Pancreas (tissue), 10 donors: ENCODE measurements at regions not wholly inside any gene's neighbourhood (a gene's known extent, or its start where the extent isn't known, plus 50 kb on each side); places are given as distances from the start of the nearest gene placed in this dataset.

Experiments
- ATAC-seq, 4 donors: fragments of 200-7000 bp; cut with Tn5 transposase; one replicate each; pipeline versions ENCODE4 v1.8.0 to v1.9.1; 2020; ENCODE audit warnings: mild to moderate bottlenecking in 4 of 4, moderate library complexity in 4 of 4
- DNase-seq, 6 donors: peaks; one replicate each; pipeline ENCODE4 v3.0.0-alpha.2; 2020
- FAIRE-seq: peaks from 2 replicates; lab custom pipeline; 2012; peaks lifted over from hg19 to GRCh38; lab: Jason Lieb, UNC
- H3K27ac ChIP-seq, 4 donors: fragments of 200-600 bp; sonication (generic); 1 replicate in 3 of 4; 2 replicates in 1 of 4; pipeline versions ENCODE4 v1.5.0 to v1.8.0; 2020
- H3K27me3 ChIP-seq, 4 donors: fragments of 200-600 bp; one replicate each; pipeline ENCODE4 v1.8.0; 2021
- H3K36me3 ChIP-seq, 3 donors: fragments of 200-600 bp; sonication (generic) in 1 of 3; one replicate each; pipeline versions ENCODE4 v1.5.0 to v1.8.0; 2020 to 2021
- H3K4me1 ChIP-seq, 3 donors: fragments of 200-600 bp; one replicate each; pipeline ENCODE4 v1.8.0; 2021
- H3K4me3 ChIP-seq, 4 donors: fragments of 200-600 bp; sonication (generic) in 2 of 4; one replicate each; pipeline versions ENCODE4 v1.5.0 to v1.8.0; 2020 to 2021
- H3K9me3 ChIP-seq, 4 donors: fragments of 200-600 bp; one replicate each; pipeline ENCODE4 v1.8.0; 2021
- WGBS, 2 donors: extraction: QIAGEN DNeasy Blood & Tissue Kit; methylation state at CpG; one replicate each; pipeline ENCODE4 v1.1.7; 2013; 5-methylcytosine and 5-hydroxymethylcytosine counted together
- intact Hi-C, 3 donors: fragments of 100-400 bp; cut with DNase I; formaldehyde crosslinking; loops; one replicate each; pipeline versions ENCODE4 v1.11.1 to v1.14.2; 2022
- TF ChIP-seq, protein P1 (sequence below), 4 donors: fragments of 200-600 bp; sonication (generic) in 3 of 4; IDR thresholded peaks; one replicate each; pipeline versions ENCODE4 v1.5.0 to v1.8.0; 2021; ENCODE audit warnings: antibody characterized with exemption in 4 of 4
- donor health status: healthy with polysubstance abuse.
- donor health status: DM: no; HTN: no; CAD: no; lungs with moderate emphysema.
- donor health status: DM: no; HTN: no; CAD: no.
- donor health status: control.
- donor health status: control.
- donor health status: Bipolar disorder and iron deficiency.
- donor health status: DM: yes; HTN: yes; CAD: no.
- donor health status: DM: no; HTN: no; CAD: no.
- donor health status: DM: no; HTN: no; CAD: no.
- donor health status: DM: yes; HTN: yes; CAD: no.

- Histone ChIP-seq H3K27me3 (no peaks in the 10 kb centered on the region), H3K4me3 (no peak overlapping the region), H3K27ac (no peak overlapping the region), H3K4me1 (no peaks in the 10 kb centered on the region), H3K9me3 (no peaks in the 10 kb centered on the region), H3K36me3 (no peaks in the 10 kb centered on the region)
- TF ChIP-seq, protein P1, sequence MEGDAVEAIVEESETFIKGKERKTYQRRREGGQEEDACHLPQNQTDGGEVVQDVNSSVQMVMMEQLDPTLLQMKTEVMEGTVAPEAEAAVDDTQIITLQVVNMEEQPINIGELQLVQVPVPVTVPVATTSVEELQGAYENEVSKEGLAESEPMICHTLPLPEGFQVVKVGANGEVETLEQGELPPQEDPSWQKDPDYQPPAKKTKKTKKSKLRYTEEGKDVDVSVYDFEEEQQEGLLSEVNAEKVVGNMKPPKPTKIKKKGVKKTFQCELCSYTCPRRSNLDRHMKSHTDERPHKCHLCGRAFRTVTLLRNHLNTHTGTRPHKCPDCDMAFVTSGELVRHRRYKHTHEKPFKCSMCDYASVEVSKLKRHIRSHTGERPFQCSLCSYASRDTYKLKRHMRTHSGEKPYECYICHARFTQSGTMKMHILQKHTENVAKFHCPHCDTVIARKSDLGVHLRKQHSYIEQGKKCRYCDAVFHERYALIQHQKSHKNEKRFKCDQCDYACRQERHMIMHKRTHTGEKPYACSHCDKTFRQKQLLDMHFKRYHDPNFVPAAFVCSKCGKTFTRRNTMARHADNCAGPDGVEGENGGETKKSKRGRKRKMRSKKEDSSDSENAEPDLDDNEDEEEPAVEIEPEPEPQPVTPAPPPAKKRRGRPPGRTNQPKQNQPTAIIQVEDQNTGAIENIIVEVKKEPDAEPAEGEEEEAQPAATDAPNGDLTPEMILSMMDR (IDR thresholded peaks at IDR 0.05) = no peak
- intact Hi-C loops = no loop called here
- FAIRE-seq (no peak), ATAC-seq (no peak), DNase-seq (no peak)
- WGBS, 2 donors = 5 to 7% methylated on average over 1 of the region's 1 CpG
Observed at GRCh38 chr5:29654954-29655353, 1538.5 kb upstream of the CDH6 start.

- intact Hi-C loops = no loop called here
- no peaks in the 10 kb centered on the region for H3K4me1 ChIP-seq
- no peaks in the 10 kb centered on the region for H3K27me3 ChIP-seq
- H3K36me3 ChIP-seq = no peaks in the 10 kb centered on the region
- no peak for FAIRE-seq
- H3K4me3 ChIP-seq = no peak overlapping the region
- no peak for ATAC-seq
- WGBS, 2 donors = 37 to 47% methylated on average over 2 of the region's 2 CpGs
- H3K9me3 ChIP-seq = no peaks in the 10 kb centered on the region
- H3K27ac ChIP-seq = no peak overlapping the region
- TF ChIP-seq, protein P1 (IDR thresholded peaks at IDR 0.05) = no peak
- DNase-seq = no peak
Observed at GRCh38 chr5:29649321-29649720, 1544.2 kb upstream of the CDH6 start.

DNA sequence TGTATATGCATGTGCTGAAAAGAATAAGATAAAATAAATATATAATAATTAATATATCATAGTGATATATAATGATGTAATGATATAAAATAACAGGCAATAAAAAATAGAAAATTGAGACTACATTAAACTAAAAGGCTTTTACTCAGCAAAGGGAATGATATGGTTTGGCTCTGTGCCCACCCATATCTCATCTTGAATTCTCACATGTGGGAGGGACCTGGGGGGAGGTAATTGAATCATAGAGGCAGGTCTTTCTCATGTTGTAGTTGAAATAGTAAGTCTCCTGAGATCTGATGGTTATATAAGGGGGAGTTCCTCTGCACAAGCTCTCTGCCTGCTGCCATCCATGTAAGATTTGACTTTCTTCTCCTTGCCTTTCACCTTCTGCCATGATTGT lies 1550.9 kb upstream of the CDH6 start:
- no peaks in the 10 kb centered on the region for H3K27me3 ChIP-seq
- ATAC-seq (no peak), DNase-seq (no peak), FAIRE-seq (no peak)
- H3K27ac ChIP-seq = no peak overlapping the region
- H3K4me3 ChIP-seq = no peak overlapping the region
- TF ChIP-seq, protein P1 (IDR thresholded peaks at IDR 0.05) = no peak
- H3K36me3 ChIP-seq = no peaks in the 10 kb centered on the region
- H3K4me1 ChIP-seq = no peaks in the 10 kb centered on the region
- no peaks in the 10 kb centered on the region for H3K9me3 ChIP-seq
- intact Hi-C loops = no loop called here

DNA sequence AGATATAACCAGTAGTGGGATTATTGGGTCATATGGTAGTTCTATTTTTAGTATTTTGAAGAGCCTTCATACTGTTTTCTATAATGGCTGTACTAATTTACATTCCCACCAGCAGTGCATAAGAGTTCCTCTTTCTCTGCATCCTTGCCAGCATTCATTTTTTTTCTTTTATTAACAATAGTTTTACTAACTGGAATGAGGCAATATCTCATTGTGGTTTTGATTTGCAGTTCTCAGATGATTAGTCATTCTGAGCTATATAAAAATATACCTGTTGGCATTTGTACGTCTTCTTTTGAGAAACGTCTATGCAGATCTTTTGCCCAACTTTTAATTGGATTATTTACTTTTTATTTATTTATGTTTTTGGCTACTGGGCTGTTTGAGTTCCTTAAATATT lies 1579.3 kb upstream of the CDH6 start:
- Histone ChIP-seq H3K9me3 (no peaks in the 10 kb centered on the region), H3K36me3 (no peaks in the 10 kb centered on the region), H3K4me1 (no peaks in the 10 kb centered on the region), H3K27me3 (no peaks in the 10 kb centered on the region), H3K4me3 (no peak overlapping the region), H3K27ac (no peak overlapping the region)
- no peak for FAIRE-seq
- intact Hi-C loops = no loop called here
- TF ChIP-seq, protein P1 (IDR thresholded peaks at IDR 0.05) = no peak
- no peak for DNase-seq
- ATAC-seq = no peak
- WGBS, 2 donors = 48 to 52% methylated on average over 2 of the region's 2 CpGs

DNA sequence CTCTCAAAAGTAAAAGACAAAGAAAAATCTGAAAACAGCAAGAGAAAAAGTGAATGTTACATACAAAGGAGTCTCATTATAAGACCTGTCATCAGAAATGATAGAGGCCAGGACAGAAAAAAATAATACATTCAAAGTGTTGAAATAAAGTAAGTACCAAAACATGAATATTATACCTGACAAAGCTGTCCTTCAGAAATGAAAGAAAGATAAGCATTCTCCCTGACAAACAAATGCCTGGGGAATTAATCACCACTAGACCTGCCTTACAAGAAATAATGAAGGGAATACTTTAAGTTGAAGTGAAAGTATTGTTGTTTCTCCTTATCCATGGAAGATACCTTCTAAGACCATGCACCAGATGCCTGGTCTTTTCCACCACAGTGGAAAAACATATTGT lies 1605.2 kb upstream of the CDH6 start:
- H3K36me3 ChIP-seq = no peaks in the 10 kb centered on the region
- ATAC-seq (no peak), DNase-seq (no peak), FAIRE-seq (no peak)
- TF ChIP-seq, protein P1 (IDR thresholded peaks at IDR 0.05) = no peak
- intact Hi-C loops = no loop called here
- no peaks in the 10 kb centered on the region for H3K4me1 ChIP-seq
- no peak overlapping the region for H3K27ac ChIP-seq
- no peak overlapping the region for H3K4me3 ChIP-seq
- no peaks in the 10 kb centered on the region for H3K9me3 ChIP-seq
- no peaks in the 10 kb centered on the region for H3K27me3 ChIP-seq
